Large intestine (tissue), 3 donors: ENCODE measurements at regions not wholly inside any gene's neighbourhood (a gene's known extent, or its start where the extent isn't known, plus 50 kb on each side); places are given as distances from the start of the nearest gene placed in this dataset.
"Not testable (repeated sequence)": the region's sequence is repeated elsewhere in the genome, so short reads cannot be mapped to it uniquely, and the experiment has no call there.

Source experiments
- DNase-seq, 2 donors: peaks; one replicate each; pipeline versions ENCODE4 v3.0.0 to v3.0.0-alpha.2; 2013
- H3K27ac ChIP-seq: one replicate; pipeline ENCODE4 v1.5.1; 2013; ENCODE audit warnings: low read length
- H3K27me3 ChIP-seq: 2 replicates; pipeline ENCODE4 v1.6.1; 2013; ENCODE audit warnings: low read length; ENCODE audit not compliant: control insufficient read depth, insufficient read depth
- H3K36me3 ChIP-seq: 2 replicates; pipeline ENCODE4 v1.6.1; 2013; ENCODE audit warnings: low read length; ENCODE audit not compliant: control insufficient read depth, insufficient read depth
- H3K4me1 ChIP-seq: one replicate; pipeline ENCODE4 v1.6.1; 2013; ENCODE audit warnings: low read length; ENCODE audit not compliant: control insufficient read depth, insufficient read depth
- H3K4me3 ChIP-seq: one replicate; pipeline ENCODE4 v1.5.1; 2013; ENCODE audit warnings: low read length
- H3K9me3 ChIP-seq: one replicate; pipeline ENCODE4 v1.6.1; 2013; ENCODE audit warnings: mild to moderate bottlenecking, low read depth, low read length, moderate library complexity; ENCODE audit not compliant: control insufficient read depth
- WGBS: methylation state at CpG from one replicate; pipeline ENCODE4 v1.1.5; 2013; ENCODE audit warnings: low lambda C conversion rate; ENCODE audit not compliant: insufficient coverage; 5-methylcytosine and 5-hydroxymethylcytosine counted together

GRCh38 chr5:82540301-82540700 lies 262.1 kb upstream of the RPS23 start:
- H3K27me3 ChIP-seq = no peaks in the 10 kb centered on the region
- no peak for DNase-seq
- no peak overlapping the region for H3K4me3 ChIP-seq
- no peaks in the 10 kb centered on the region for H3K36me3 ChIP-seq
- no peak overlapping the region for H3K27ac ChIP-seq
- H3K9me3 ChIP-seq = no peaks in the 10 kb centered on the region
- H3K4me1 ChIP-seq = no peaks in the 10 kb centered on the region
- 100% methylated on average over 2 of the region's 3 CpGs for WGBS

DNA sequence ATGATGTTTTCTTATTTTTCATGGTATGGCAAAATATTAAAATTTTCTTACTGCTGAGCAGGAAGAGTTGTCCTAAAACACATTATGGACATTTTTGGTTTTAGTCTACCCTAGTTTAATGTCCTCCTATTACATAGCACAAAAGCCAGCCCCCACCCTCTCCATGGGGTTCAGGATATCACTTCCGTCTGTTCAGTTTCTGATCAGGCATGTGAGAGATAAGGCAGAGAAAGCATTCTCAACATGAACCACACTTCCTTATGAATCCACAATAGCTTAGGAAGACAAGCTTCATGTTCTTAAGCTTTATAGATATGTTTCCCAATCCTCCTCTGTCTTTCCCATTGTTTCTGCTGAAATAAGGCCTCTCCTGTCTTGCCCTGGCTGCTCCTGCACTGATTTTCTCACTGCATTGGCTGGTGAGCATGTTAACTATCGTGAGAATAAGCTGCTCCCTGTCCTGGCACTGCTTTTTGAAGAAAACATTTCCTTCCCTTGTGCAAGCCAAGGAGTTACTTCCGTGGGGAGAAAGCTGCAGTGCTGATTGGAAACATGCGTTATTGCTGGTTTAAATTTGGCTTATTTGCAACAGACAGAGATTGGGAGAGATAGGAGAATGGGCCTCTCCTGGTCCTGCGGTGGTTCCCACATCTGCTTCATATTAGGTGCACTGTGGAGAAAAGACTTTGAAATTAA lies 260.3 kb upstream of the RPS23 start:
- peak in 1 of 2 donors; percentile 21 for DNase-seq
- no peaks in the 10 kb centered on the region for H3K36me3 ChIP-seq
- H3K27ac ChIP-seq = no peak overlapping the region
- H3K27me3 ChIP-seq = no peaks in the 10 kb centered on the region
- no peaks in the 10 kb centered on the region for H3K9me3 ChIP-seq
- no peak overlapping the region for H3K4me3 ChIP-seq
- WGBS = no CpG with 5 or more reads among the region's 5 CpGs
- no peaks in the 10 kb centered on the region for H3K4me1 ChIP-seq

DNA sequence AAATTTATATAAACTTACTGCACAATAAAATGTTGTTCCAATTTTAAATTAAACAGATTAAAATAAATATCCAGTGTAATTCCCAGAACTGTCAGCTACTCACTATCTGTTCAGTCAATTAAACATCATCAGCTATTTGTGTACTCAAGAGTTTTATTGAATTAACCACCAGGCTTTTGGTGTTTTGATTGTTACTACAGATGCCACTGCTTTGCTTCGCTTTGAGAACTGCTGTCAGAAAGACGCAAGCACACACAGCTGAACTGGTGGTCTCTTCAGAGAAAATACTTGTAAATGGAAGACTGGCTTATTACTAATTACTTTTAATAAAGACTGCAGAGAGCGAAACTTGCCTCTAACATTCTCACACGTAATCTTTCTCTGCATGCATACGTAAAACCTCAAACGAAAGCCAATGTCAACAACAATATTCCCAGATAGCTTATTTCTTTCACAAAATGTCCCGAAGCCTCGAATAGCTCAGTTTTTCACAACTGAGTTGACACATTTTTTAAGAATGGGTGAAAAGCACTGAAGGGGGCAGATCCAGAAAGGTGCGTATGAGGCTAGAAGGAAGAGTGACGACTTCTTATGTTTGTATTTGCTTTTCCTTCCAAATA lies 259.6 kb upstream of the RPS23 start:
- H3K4me3 ChIP-seq = no peak overlapping the region

GRCh38 chr5:82534986-82535385 lies 256.8 kb upstream of the RPS23 start:
- Histone ChIP-seq H3K27ac (no peak overlapping the region), H3K4me3 (no peak overlapping the region), H3K36me3 (no peaks in the 10 kb centered on the region), H3K4me1 (no peaks in the 10 kb centered on the region), H3K9me3 (peaks cover 3% of the 10 kb centered on the region), H3K27me3 (no peaks in the 10 kb centered on the region)
- DNase-seq = no peak
- no CpG with 5 or more reads among the region's 1 CpG for WGBS

More for the DNA sequence above, 259.6 kb upstream of the RPS23 start:
- Histone ChIP-seq H3K27me3 (no peaks in the 10 kb centered on the region), H3K36me3 (no peaks in the 10 kb centered on the region), H3K4me1 (no peaks in the 10 kb centered on the region), H3K9me3 (no peaks in the 10 kb centered on the region), H3K27ac (no peak overlapping the region)
- WGBS = 90% methylated on average over 5 of the region's 10 CpGs
- DNase-seq = no peak

DNA sequence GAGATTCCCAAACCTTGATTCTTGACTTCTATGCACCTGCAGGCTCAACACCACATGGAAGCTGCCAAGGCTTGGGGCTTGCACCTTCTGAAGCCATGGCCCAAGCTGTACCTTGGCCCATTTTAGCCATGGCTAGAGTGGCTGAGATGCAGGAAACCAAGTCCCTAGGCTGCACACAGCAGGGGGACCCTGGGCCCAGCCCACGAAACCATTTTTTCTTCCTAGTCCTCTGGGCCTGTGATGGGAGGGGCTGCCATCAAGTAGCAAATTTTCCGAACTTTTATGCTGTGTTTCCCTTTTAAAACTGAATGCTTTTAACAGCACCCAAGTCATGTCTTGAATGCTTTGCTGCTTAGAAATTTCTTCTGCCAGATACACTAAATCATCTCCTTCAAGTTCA lies 253.9 kb upstream of the RPS23 start:
- not testable (repeated sequence) for H3K36me3 ChIP-seq, H3K27me3 ChIP-seq, DNase-seq, H3K27ac ChIP-seq, H3K9me3 ChIP-seq, H3K4me1 ChIP-seq, H3K4me3 ChIP-seq
- WGBS = no CpG with 5 or more reads among the region's 2 CpGs

- H3K36me3 ChIP-seq = no peaks in the 10 kb centered on the region
- 100% methylated on average over 1 of the region's 2 CpGs for WGBS
- DNase-seq = no peak
- no peaks in the 10 kb centered on the region for H3K4me1 ChIP-seq
- H3K27me3 ChIP-seq = no peaks in the 10 kb centered on the region
- no peaks in the 10 kb centered on the region for H3K9me3 ChIP-seq
- no peak overlapping the region for H3K27ac ChIP-seq
- H3K4me3 ChIP-seq = no peak overlapping the region
Observed at GRCh38 chr5:82526540-82526939, 248.4 kb upstream of the RPS23 start.

DNA sequence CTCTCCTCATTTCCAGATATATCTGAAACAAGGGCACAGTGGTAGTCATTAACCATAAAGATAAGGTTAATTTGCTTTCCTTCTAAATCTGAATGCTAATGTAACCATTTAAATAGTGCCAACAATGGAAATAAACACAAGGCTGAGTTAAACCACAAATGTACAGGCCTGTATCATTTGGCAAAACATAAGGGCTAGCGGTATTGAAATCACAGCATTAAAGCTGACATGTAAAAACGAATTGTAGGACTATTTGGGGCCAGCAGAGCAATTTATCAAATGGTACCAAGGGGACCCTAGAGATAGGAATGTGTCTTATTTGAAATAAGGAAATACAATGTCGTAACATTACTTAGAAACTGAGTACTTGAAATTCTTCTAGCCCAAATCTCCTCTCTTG lies 247.5 kb upstream of the RPS23 start:
- no peak overlapping the region for H3K27ac ChIP-seq
- 60% methylated on average over 1 of the region's 3 CpGs for WGBS
- no peak overlapping the region for H3K4me3 ChIP-seq
- DNase-seq = no peak
- H3K4me1 ChIP-seq = no peaks in the 10 kb centered on the region
- no peaks in the 10 kb centered on the region for H3K9me3 ChIP-seq
- no peaks in the 10 kb centered on the region for H3K36me3 ChIP-seq
- no peaks in the 10 kb centered on the region for H3K27me3 ChIP-seq

DNA sequence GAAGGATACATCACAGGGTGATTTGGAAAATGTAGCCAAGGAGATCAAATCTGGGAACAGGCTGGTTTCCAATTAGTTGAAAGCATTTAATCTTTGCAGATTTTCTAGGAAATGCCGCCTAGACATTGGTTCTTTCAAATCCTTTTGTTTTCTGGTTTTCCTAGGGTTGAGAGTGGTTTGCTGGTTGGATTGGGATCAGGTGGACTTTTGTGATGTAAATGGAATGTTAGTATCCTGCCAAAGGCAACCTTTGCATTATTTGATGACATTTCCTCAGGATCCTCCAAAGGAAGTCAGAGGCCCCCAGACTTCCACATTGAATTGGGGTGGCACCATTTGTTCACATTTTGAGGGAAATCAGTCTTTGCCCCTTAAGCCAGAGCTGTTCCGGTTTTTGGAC lies 245.5 kb upstream of the RPS23 start:
- Histone ChIP-seq H3K4me3 (no peak overlapping the region), H3K4me1 (no peaks in the 10 kb centered on the region), H3K36me3 (no peaks in the 10 kb centered on the region), H3K9me3 (no peaks in the 10 kb centered on the region), H3K27ac (no peak overlapping the region), H3K27me3 (no peaks in the 10 kb centered on the region)
- no peak for DNase-seq
- WGBS = no CpG with 5 or more reads among the region's 2 CpGs

DNA sequence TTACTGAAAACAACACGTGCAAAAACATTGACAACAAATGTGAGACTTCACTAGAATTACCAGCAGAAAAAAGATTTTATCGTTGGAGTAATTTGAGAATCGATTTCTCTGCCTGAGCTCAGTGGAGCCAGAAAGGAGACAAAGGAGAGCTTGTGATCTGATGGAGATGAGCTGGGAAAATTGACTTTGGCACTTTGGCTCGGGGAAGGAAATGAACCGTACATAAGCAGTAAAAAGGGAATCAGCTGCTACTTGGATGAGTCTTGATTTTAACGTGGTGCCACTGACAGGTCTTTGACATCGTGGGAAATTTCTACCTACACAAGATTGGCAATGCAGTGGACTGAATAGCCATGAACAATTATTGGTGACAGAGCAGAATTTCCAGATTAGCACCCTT lies 244.7 kb upstream of the RPS23 start:
- Histone ChIP-seq H3K27ac (no peak overlapping the region), H3K27me3 (no peaks in the 10 kb centered on the region), H3K36me3 (no peaks in the 10 kb centered on the region), H3K4me3 (no peak overlapping the region), H3K9me3 (no peaks in the 10 kb centered on the region), H3K4me1 (no peaks in the 10 kb centered on the region)
- WGBS = 100% methylated on average over 2 of the region's 7 CpGs
- no peak for DNase-seq

DNA sequence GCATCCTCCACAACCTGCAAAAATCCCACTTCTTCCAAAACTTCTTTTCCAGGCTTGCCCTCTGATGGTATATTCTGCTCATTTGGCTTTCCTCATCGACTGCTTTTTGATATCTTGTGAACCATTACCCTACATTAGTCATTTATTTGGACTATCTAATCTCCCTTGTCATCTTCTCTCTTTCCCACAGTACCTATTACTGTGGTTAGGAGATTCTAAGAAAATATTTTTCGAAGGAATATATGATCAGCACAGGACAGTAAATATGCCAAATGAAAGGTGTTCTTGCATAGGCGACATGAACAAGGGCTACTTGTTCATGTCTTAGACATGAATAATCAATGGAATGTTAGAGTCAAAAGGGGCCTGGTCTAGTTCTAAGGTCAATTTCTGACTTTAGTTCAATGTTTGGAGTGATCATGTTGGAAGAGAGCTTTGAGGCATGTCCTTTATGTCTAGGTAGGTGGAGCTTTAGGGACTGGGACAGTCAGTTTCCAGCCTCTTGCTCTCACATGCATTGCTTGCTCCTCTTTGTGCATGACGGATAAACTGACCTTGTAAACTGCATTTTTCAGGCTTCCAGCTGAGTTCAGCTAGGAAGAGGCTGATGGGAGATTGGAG lies 243.4 kb upstream of the RPS23 start:
- no peak for DNase-seq
- Histone ChIP-seq H3K27me3 (no peaks in the 10 kb centered on the region), H3K9me3 (no peaks in the 10 kb centered on the region), H3K36me3 (no peaks in the 10 kb centered on the region), H3K4me3 (no peak overlapping the region), H3K27ac (no peak overlapping the region), H3K4me1 (no peaks in the 10 kb centered on the region)
- WGBS = 78% methylated on average over 2 of the region's 4 CpGs
